HG02642 (cell line): ENCODE measurements at regions not wholly inside any gene's neighbourhood (a gene's known extent, or its start where the extent isn't known, plus 50 kb on each side); places are given as distances from the start of the nearest gene placed in this dataset.

ENCODE experiments used
- ATAC-seq: cut with Tn5 transposase; IDR thresholded peaks from one replicate; pipeline ENCODE4 v1.9.1; 2021; ENCODE audit warnings: mild to moderate bottlenecking; ENCODE audit not compliant: unreplicated experiment, poor library complexity

- no peak for ATAC-seq
These were observed 704.4 kb upstream of the CELF2 start for GRCh38 chr10:10313149-10313835.

- ATAC-seq, result no peak
These were observed 703.0 kb upstream of the CELF2 start for GRCh38 chr10:10314626-10315025.

GRCh38 chr10:10315989-10316388 lies 701.7 kb upstream of the CELF2 start:
- ATAC-seq, result no peak

DNA sequence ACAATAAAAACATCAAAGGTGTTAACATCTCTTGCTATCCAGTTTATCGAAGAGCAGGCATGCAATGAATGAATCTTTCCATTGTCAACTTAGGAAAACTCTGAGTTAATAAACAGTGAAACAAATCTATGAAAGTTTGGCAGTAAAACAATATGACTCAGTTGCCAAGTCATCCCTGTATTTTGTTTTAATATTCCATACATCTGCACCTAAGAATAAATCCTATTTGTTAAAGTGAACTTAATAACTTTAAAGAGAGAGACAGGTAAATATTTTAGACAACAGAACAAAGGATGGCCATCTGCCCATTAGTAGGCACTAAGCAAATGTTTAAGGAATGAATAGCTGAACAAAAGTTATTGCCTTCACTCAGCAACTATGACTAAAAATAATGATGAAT lies 700.5 kb upstream of the CELF2 start:
- no peak for ATAC-seq

DNA sequence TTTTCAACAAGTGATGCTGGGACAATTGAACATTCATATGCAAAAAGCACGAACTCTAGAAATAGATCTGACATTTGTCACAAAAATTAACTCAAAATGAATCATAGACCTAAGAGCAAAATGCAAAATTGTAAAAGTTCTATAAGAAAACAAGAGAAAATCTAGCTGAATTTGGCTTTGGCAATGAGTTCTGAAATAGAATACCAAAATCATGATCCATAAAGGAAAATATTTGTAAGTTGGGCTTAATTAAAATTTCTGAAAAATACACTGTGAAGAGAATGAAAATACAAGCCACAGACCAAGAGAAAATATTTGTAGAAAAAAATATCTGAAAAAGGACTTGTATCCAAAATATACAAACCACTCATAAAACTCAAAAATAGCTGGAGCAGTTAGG lies 698.8 kb upstream of the CELF2 start:
- no peak for ATAC-seq

- ATAC-seq, result no peak
These were observed 696.7 kb upstream of the CELF2 start for GRCh38 chr10:10320956-10321355.

DNA sequence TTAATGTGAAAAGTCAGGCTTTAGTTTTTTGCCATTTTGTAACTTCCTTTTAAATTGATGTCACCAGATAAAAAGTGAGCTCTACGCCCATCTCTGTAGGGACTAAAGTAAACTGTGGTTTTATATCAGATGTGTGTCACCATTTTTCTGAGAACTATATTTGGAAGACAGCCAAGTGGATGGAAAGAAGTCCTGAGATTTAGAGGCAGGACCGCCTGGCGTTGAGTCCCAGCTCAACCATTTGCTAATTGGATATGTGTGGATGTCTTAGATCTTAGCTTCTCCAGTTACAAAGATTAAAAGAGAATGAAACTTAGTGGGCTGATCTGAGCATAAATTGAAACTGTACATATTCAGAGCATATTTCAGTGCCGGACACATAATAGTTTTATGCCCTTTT lies 691.6 kb upstream of the CELF2 start:
- ATAC-seq, result no peak

DNA sequence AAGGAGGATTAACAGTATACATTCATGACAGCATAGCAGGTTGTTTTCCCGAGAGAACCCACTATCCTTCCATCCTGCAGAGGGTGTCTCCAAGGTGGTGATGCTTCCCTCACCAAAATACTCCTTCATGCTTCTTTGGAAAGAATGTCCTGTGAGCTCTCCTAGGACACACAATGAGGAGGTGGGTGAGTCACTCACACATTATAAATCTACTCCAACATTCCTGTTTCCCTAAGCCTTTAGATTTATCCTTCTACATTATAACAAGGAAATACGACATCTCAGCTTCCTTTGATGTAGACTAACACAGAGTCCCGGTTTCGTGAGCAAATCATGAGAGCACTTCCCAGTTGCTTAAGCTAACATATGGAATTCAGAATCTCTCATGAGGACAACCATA lies 689.7 kb upstream of the CELF2 start:
- no peak for ATAC-seq

- no peak for ATAC-seq
These were observed 687.3 kb upstream of the CELF2 start for GRCh38 chr10:10330418-10330817.

GRCh38 chr10:10332786-10333185 lies 684.9 kb upstream of the CELF2 start:
- no peak for ATAC-seq

GRCh38 chr10:10333622-10334021 lies 684.0 kb upstream of the CELF2 start:
- ATAC-seq, result no peak

GRCh38 chr10:10338339-10338738 lies 679.3 kb upstream of the CELF2 start:
- no peak for ATAC-seq

DNA sequence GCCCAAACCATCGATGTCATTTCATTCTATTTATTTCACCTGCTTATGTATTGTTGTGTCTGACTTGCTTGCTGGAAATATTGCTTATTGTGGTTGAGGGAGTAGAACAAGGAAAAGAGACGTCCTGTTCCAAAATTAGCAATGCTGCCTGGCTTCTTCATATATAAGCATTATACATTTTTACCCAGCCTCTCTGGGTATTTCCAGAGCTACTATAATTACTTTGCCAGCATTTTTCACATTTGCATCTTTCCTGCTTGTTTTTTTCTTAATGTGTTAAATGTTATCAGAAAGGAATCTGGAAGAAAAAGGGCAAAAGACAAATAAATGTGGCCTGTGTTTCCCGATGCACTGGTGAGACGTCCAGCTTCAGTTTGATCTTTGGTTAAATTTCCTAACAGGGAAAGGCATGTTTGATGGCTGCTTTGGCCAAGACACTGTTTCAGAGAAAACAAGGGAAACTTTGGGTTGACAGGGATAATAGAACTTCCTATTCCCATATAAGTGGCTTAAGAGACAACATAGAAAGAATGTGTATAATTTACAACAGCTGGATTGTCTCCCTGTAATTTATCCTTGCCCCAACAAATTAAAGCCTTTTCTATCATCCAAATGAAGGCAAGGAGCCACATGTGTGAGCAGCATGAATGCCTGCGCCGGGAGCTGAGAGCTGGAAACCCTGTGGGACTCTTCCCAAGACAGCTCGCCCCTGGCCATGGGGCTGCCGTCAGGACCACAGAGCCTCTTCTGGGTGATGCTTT lies 671.1 kb upstream of the CELF2 start:
- no peak for ATAC-seq

DNA sequence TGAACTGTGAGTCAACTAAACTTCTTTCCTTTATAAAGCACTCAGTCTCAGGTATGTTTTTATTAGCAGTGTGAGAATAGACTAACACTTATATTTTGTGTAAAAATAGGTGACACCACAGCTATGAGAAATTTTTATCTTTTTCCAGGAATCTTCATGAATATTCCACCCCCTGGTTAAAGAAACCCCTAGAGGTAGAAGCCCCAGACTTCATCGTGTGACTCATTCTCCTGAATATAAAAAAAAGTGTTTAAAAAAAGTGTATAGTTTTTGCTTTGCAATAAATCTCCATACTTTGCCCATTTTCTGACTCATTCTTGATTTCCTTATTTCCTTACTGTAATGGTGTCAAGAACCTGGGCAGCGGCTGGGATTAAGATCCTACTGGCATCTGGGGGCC lies 667.6 kb upstream of the CELF2 start:
- ATAC-seq, result no peak

DNA sequence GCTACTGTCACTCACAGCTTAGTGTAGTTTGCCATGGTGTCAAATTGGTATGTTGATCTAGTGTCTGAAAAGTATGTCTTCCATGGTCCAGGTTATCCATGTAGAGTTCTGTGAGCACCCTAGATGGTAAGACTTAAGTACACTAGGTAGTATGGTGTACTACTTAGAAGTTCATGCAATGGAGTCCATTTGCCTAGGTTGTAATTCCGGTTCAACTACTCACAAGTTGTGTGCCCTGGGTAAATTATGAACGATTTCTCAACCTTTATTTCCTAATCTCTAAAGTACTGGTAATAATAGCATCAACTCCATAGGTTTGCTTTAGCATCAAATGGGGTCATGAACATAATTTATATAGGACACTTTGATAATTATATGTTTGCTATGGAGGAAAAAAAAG lies 666.2 kb upstream of the CELF2 start:
- ATAC-seq, result no peak

DNA sequence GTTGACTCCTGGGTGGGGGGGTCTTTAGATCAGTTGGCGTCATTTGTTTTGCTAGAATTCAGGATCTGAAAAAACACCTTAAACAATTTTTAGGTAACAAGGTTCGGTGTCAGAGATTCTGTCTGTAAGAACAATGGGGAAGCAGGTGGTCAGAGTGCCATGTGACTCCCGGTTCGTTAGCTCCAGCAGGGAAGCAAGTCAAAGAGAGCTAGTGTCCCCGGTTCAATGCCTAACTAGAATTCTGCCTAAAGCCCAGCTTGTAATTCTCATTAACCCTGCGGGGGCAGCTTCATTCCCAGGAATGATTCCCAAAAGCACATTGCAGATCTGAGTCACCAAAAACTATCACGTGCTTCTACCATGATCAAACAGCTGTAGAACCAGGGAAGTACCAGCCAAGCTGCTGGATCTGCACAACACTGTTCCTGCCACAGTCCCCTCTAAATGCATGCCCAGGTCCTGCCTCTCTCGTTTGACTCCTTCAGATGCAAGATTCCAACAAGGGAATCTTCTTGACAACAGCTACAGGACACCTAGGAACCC lies 664.3 kb upstream of the CELF2 start:
- no peak for ATAC-seq

DNA sequence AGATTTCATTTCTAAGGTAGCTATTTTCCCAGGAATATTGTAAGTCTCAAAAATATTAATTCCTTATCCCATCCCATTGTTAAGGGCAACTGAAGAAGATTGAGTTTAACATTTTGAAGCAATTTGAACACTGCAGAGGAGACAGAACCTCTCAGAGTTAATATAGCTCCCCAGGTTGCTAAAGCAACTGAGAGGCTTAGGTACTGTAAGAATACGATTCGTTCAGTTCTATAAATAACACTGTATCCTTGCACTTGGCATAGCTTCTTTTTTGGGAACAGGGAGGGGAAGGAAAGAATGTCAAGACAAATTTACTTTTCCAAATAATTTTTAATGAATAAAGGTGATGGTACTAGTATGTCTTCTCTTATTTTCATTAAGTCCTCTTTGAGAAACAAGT lies 658.4 kb upstream of the CELF2 start:
- ATAC-seq, result no peak

DNA sequence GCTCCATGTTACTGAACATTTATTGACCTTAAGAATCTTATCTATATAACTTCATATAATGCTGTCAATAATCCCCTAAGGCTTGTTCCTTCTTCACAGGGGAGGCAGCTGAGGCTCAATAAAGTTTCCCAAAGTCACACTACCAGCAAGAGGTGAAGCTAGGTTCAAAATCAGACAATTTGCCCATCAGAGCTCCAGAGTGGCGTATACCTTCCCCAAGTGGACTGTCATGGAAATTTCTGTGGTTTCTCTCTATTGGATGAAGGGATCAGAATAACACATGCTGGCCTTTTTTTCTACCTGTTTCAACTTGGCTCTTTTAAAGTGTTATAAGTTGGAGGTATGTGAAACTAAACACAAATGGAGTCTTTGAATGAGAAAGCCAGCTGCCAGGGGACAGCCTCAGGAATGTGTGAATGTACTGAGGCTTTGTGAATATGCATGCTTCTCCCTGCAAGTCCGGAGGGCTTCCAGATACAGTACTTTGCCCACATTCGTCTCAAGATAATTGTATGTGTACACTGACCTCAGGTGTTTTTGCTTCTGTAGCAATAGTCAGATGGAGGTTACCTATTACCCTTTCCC lies 656.3 kb upstream of the CELF2 start:
- ATAC-seq, result no peak

DNA sequence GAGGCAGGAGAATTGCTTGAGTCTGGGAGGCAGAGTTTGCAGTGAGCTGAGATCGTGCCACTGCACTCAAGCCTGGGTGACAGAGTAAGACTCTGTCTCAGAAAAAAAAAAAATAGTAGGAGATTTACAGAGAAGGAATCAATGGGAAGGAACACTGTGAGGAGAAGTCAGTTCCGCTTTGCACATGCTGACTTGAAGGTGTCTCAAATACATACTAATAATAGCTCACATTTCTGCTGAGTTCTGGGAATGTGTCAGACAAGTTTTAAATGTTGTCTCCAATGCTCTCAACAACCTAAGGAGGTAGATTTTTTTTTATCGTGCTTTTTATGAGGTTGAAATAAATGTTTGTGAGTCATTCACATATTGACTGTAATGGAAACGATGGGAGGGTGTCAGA lies 654.9 kb upstream of the CELF2 start:
- no peak for ATAC-seq

DNA sequence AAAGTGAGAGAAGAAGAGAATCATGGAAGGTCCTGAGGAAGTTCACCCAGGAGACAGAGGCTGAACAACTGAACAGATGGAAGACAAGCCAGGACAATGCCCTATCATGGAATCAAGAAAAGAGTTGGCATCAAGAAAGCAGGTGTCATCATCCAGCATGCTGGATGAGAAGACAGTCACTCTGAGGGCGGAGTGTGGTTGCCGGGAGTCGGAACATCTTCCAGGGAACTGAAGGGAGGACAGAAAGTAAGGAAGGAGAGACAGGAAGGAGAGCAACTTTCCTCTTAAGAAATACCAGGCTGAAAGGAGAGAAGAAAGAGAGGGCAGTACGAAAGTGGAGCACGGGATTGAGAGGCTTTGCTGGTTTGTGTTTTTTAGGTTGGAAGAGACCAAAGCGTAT lies 654.5 kb upstream of the CELF2 start:
- no peak for ATAC-seq

- no peak for ATAC-seq
These were observed 652.8 kb upstream of the CELF2 start for GRCh38 chr10:10364902-10365301.
